HG02870 (cell line): ENCODE measurements at regions not wholly inside any gene's neighbourhood (a gene's known extent, or its start where the extent isn't known, plus 50 kb on each side); places are given as distances from the start of the nearest gene placed in this dataset.

Experiments
- ATAC-seq: cut with Tn5 transposase; IDR thresholded peaks from one replicate; pipeline ENCODE4 v1.9.1; 2021; ENCODE audit warnings: mild to moderate bottlenecking, moderate library complexity; ENCODE audit not compliant: unreplicated experiment

GRCh38 chr17:73882590-73882989 is 238.3 kb upstream of the SDK2 start:
- ATAC-seq = no peak

DNA sequence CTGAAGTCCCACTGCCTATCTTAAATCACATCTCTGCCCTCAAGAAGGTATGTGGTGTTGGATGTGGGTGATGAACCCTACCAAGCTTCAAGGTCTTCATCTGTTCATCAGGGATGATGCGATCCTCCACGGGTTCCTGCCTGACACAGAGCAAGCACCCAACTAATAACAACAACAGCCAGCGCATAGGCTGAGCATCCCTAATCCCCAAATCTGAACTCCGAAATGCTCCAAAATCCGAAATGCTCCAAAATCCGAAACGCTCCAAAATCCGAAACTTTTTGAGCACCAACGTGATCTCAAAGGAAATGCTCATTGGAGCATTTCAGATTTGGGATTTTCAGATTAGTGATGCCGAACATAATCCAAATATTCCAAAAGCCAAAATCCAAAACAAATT is 238.9 kb upstream of the SDK2 start:
- ATAC-seq = no peak

GRCh38 chr17:73887739-73888138 is 243.5 kb upstream of the SDK2 start:
- ATAC-seq = no peak

DNA sequence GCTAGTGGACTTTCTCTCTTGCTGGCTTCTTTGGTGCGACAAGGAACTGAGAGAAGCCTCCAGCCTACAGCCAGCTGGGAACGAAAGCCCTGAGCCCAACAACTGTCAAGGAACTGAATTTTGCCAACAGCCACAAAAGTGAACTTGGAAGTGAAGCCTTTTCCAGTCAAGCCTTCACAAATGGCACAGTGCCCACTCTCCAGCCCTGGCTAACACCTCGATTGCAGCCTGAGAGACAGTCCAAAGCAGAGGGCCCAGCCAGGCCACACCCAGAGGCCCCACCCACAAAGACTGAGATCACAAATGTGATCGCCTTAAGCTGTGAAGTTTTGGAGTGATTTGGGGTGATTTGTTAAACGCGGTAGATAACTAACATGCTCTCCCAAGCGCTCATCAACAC is 244.6 kb upstream of the SDK2 start:
- ATAC-seq = no peak

DNA sequence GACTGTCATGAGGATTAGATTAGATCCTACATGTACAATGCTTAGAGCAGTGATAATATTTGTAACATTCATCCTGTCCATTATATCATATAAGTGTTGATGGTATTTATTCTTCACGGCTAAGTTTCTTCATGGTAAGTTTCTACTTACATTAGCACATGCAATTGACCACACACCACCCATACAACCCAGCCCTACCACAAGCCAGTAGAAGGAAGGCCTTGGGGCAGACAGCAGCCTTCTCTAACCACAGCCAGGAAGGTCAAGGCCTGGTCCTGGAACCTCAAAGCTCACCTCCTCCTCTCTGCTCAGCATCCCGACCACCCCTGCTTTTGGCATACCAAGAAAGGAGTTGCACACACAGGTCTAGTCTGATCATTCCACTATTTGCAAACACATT is 245.2 kb upstream of the SDK2 start:
- ATAC-seq = no peak

GRCh38 chr17:73890831-73891405 is 246.7 kb upstream of the SDK2 start:
- ATAC-seq = no peak

- ATAC-seq = no peak
Measured at GRCh38 chr17:73895157-73895556, 250.9 kb upstream of the SDK2 start.

GRCh38 chr17:73896966-73897365 is 252.7 kb upstream of the SDK2 start:
- no peak for ATAC-seq

DNA sequence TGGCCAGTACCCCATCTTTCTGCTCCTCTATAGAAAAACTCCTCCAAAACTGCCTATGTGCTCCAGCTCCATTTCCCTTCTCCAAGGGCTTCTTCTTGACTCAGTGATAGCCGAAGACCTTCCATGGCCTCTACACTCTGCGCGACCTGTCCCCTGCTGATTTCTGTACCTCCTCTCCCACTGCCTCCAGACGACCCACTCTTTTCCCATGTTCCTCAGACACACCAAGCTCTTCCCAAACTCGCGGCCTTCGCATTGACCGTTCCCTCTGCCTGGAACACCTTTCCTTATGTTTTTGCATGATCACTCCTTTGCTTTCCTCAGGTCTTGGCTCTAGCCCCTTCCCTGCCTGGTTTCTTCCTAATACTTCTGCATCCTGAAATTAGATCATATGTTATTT is 255.6 kb upstream of the SDK2 start:
- no peak for ATAC-seq

DNA sequence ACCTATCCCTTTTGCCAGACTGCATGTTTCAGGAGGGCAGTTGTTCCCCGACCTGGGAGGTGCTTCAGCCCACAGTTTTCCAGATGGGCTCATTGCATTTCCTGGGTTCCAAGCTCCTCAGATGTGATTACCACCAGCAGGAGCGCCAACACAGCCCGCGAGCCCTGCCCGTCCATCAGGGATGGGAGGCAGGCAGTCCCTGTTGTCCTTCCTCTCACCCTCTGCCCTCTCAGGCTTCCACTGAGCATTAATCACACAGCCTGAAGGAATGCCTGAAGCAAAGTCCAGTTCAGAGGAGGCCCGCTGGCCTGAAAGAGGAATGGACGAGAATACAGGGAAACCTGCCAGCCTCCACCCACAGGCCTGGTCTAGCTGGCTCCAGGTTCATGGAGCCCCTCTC is 256.3 kb upstream of the SDK2 start:
- no peak for ATAC-seq

GRCh38 chr17:73901249-73901648 is 257.0 kb upstream of the SDK2 start:
- ATAC-seq = no peak

DNA sequence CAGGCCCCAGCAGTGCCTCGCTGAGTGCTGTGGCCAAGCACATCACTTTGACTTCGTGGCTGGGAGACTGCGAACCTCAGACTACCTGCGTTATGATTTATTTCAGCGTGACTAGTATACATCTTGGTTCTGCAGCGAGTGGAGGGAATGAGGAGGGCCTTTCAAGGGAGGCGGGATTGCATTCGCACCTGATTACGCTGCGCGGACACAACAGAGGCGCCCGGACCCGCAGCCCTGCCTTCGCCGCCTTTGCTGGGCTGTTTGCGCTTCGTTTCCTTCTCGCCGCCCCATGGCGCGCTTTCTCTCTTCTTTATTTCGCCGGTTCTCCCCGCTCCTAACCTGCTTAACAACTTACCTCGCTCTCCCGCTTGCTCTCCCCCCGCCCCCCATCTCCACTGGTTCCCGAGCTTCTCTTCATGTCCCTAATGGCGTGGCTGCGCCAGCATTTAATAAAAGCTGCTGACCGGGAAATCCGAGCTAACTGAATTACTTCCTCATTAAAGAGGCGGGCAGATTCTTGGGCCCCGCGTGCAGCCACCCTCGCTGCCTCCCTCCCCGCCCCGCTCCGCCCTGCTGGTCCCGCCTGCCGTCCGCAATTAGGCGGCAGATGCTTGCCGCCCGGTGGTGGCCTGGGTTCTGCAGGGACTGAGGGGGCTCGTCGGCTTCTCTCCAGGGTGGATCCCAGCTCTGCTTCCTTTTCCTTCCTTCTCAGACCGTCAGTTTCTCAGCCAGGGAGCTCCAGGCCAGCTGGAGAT is 257.6 kb upstream of the SDK2 start:
- ATAC-seq = no peak

GRCh38 chr17:73902416-73903181 is 258.4 kb upstream of the SDK2 start:
- ATAC-seq = no peak

DNA sequence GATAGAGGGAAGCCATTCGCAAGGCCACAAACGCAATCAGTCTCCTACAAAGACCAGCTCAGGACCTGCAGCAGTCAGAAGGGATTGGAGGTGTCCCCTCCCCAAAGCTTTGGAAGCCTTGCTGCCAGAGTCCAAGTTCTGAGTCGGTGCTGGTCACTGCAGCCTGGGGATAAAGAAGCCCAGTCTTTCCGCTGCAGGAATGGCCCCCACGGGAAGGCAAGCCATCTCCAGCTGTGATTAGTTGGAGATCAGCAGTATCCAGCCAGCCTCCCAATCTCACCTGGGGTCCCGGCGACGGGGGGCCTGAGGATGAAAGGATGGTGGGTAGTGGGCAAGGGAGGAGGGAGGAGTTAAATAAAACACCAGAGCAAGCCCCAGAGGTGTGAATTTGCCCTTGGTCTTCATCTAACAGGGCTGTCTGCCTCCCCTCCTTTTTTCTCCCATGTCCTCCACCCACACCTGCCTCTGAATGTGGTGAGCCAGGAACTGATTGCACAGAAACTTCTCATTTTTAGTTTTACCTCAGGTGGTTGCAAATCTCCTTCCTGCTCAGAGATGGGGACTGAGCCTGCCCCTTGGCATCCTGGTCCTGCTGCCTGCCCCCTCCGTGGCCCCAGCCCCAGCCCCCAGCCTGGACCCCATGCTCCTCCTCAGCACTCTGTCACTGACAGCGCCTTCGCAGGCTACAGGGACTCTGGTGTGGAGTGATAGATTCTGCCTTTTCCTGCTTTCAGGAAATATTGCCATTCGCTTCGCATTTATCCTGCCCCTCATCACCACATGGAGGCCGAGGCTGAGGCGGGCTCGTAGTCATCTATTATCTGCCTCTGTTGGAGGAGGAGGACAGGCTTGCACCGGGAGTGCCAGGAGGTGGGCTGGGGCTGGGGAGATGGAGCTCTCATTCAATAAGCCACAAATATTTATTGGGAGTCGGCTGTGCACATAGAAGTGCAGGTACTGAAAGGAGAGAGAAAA is 262.9 kb upstream of the SDK2 start:
- ATAC-seq = no peak

DNA sequence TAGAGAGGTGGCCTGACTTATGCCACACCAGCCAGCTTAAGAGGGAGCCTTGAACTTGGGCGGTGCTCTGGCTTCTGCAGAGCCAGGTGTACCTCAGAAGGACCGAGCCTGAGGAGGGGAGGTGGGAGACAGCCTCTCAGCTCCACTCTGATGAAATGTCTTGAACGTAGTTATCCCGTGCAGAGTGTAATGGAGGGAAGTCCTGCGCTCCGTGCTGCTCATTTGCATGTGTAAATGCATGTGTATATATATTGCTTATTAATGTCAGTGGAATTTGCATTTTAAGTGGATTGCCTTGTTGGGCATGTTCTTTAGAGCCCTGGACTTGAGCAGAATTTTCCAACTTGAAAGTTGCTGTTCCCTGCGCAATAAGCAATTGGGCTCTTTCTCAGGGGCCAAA is 264.9 kb upstream of the SDK2 start:
- ATAC-seq = no peak

- no peak for ATAC-seq
Measured at GRCh38 chr17:73910206-73910605, 266.0 kb upstream of the SDK2 start.

DNA sequence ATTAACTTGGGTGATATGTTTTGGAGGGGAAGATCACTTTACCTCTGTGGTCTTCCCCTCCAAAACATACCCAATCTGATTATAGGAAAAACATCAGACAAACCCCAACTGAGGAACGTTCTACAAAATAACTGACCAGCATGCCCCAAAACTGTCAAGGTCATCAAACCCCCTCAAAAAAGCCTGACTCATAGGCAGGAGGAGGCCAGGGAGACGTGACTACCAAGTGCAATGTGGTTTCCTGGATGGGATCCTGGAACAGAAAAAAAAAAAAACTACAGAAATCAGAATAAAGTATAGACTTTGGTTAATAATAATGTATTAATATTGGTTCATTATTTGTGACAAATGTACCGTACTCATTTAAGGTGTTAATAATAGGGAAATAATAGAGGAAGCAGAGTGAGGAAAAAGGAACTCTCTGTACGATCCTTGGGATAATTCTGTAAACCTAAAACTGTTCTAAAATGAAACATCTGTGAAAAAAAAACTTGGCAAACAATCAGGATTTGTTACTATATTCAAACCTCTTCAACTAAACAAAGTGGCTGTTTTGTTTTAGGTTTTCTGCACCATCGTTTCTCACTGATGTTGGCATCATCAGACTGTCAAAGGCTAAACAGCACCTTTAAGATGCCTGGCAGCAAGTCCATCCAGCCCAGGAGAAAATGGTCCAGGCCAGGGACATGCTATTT is 266.7 kb upstream of the SDK2 start:
- ATAC-seq = no peak

DNA sequence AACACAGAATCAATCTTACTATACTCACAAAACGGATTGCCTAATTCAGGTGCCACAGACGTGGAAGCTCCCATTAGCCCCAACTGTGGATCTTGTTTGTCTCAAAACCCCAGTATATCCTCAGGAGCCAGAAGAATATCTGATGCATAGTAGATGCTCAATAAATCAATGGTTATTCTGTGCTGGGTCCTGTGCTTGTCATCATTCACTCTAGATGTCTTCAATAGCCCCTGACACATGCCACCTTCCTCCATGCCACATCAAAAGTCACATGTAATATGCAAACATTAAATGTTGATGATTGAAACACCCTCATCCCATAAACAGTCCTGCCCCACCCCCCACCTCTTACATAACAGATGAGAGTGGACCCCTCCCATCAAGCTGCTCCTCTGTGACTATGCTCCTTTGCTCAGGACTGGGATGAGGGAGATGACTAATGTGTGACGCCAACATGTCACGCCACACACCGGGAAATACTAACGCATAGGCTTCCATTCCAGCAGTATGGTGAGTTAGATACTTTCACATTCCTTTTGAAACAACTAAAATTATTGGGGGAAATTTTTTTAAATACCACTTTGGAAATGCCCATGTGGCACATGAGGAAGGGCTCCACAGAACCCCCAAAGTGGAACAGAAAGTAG is 267.6 kb upstream of the SDK2 start:
- no peak for ATAC-seq

- no peak for ATAC-seq
Measured at GRCh38 chr17:73912373-73912746, 268.1 kb upstream of the SDK2 start.
